Peyer's patch (tissue), 4 donors: ENCODE measurements at regions not wholly inside any gene's neighbourhood (a gene's known extent, or its start where the extent isn't known, plus 50 kb on each side); places are given as distances from the start of the nearest gene placed in this dataset.
"Not testable (repeated sequence)": the region's sequence is repeated elsewhere in the genome, so short reads cannot be mapped to it uniquely, and the experiment has no call there.

Source experiments
- DNase-seq, 3 donors: peaks; one replicate each; pipeline ENCODE4 v3.0.0-alpha.2; 2017 to 2019
- H3K27ac ChIP-seq, 4 donors: fragments of 200-600 bp; sonication (generic); one replicate each; pipeline ENCODE4 v1.5.1; 2016 to 2019
- H3K27me3 ChIP-seq, 2 donors: fragments of 200-600 bp; sonication (generic); one replicate each; pipeline ENCODE4 v1.5.1; 2019
- H3K36me3 ChIP-seq, 3 donors: fragments of 200-600 bp; sonication (generic); one replicate each; pipeline ENCODE4 v1.5.1; 2016 to 2019
- H3K4me1 ChIP-seq, 4 donors: fragments of 200-600 bp; sonication (generic); one replicate each; pipeline ENCODE4 v1.5.1; 2016 to 2019
- H3K4me3 ChIP-seq, 4 donors: fragments of 200-600 bp; sonication (generic); 1 replicate in 3 of 4; 2 replicates in 1 of 4; pipeline ENCODE4 v1.5.1; 2016 to 2019; ENCODE audit warnings: mild to moderate bottlenecking in 1 of 4
- H3K9me3 ChIP-seq, 4 donors: fragments of 200-600 bp; sonication (generic); one replicate each; pipeline ENCODE4 v1.5.1; 2016 to 2019; ENCODE audit warnings: mild to moderate bottlenecking in 1 of 4
- CTCF ChIP-seq, 6 experiments: fragments of 450-650 bp in 4 of 6; fragments of 200-600 bp in 2 of 6; sonication (generic) in 1 of 6; IDR thresholded peaks; one replicate each; pipeline ENCODE4 v1.5.1; 2017 to 2019; ENCODE audit warnings: antibody characterized with exemption in 6 of 6, mild to moderate bottlenecking in 3 of 6, moderate library complexity in 1 of 6
- POLR2A ChIP-seq, 2 donors: fragments of 450-650 bp; IDR thresholded peaks; one replicate each; pipeline ENCODE4 v1.5.1; 2017; ENCODE audit warnings: antibody characterized with exemption in 2 of 2, mild to moderate bottlenecking in 2 of 2, moderate library complexity in 2 of 2

DNA sequence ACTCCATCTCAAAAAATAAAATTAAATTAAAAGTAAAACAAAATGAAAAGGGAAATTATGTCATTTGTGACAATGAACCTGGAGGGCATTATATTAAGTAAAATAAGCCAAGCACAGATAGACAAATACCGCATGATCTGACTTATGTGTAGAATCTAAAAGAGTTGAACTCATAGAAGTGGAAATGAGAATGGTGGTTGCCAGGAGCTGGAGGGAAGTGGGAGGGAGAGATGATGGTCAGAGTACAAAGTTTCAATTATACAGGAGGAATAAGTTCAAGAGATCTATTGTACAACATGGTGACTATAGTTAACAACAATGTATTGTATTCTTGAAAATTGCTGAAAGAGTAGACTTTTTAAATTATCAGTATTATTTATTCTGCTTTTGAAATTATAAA is 183.4 kb downstream of the ID4 start:
- H3K4me1 ChIP-seq: peaks cover 0 to 3% (median 0%) of the 10 kb centered on the region in 4 donors
- no peak for TF ChIP-seq CTCF (IDR thresholded peaks at IDR 0.05)
- no peak for TF ChIP-seq POLR2A (IDR thresholded peaks at IDR 0.05)
- no peak for DNase-seq
- no peaks in the 10 kb centered on the region for H3K9me3 ChIP-seq
- no peak overlapping the region for H3K27ac ChIP-seq
- no peaks in the 10 kb centered on the region for H3K36me3 ChIP-seq
- no peak overlapping the region for H3K4me3 ChIP-seq
- H3K27me3 ChIP-seq: no peaks in the 10 kb centered on the region

- H3K4me3 ChIP-seq: no peak overlapping the region
- TF ChIP-seq POLR2A (IDR thresholded peaks at IDR 0.05) (no peak), CTCF (IDR thresholded peaks at IDR 0.05) (no peak)
- no peak overlapping the region for H3K27ac ChIP-seq
- H3K4me1 ChIP-seq: peaks cover 0 to 3% (median 0%) of the 10 kb centered on the region in 4 donors
- H3K9me3 ChIP-seq: no peaks in the 10 kb centered on the region
- no peaks in the 10 kb centered on the region for H3K36me3 ChIP-seq
- H3K27me3 ChIP-seq: no peaks in the 10 kb centered on the region
- no peak for DNase-seq
These were observed 184.6 kb downstream of the ID4 start for GRCh38 chr6:20021795-20022194.

DNA sequence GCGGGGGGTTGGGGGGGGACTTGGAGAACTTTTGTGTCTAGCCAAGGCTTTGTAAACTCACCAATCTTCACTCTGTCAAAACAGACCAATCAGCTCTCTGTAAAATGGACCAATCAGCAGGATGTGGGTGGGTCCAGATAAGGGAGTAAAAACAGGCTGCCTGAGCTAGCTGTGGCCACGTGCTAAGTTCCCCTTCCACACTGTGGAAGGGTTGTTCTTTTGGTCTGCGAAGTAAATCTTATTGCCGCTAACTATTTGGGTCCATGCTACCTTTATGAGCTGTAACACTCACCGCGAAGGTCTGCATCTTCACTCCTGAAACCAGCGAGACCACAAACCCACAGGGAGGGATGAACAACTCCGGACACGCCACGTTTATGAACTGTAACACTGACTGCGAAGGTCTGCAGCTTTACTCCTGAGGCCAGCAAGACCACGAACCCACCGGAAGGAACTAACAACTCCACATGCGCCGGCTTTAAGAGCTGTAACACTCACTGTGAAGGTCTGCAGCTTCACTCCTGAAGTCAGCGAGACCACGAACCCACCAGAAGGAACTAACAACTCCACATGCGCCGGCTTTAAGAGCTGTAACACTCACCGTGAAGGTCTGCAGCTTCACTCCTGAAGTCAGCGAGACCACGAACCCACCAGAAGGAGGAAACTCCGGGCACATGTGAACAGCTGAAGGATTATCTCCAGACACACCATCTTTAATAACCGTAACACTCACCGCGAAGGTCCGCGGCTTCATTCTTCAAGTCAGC is 186.6 kb downstream of the ID4 start:
- not testable (repeated sequence) for H3K36me3 ChIP-seq, H3K9me3 ChIP-seq, H3K27me3 ChIP-seq, H3K27ac ChIP-seq, H3K4me1 ChIP-seq
- peak overlapping the region in 1 of 4 donors; percentile 18 for H3K4me3 ChIP-seq
- peak in 1 of 3 donors; percentile 48 for DNase-seq

DNA sequence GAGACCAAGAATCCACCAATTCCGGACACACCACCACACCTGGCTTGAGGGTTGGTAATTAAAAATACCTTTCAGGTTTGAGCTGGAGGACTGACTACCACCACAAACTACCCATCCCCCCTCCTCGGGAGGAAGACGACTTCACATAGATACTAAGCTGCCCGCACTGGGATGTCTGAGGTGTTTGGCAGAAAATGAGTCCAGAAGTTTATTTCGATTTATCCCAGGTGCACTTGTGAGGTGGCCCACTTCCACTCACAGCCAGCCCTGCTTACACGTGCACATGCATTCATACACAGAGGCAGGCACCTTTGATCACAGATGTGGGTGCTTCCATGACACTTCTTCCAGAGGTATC is 187.1 kb downstream of the ID4 start:
- H3K9me3 ChIP-seq: no peaks in the 10 kb centered on the region
- no peaks in the 10 kb centered on the region for H3K36me3 ChIP-seq
- H3K27me3 ChIP-seq: no peaks in the 10 kb centered on the region
- DNase-seq: no peak
- H3K4me1 ChIP-seq: peaks cover 0 to 3% (median 0%) of the 10 kb centered on the region in 4 donors
- peak overlapping the region in 1 of 4 donors; percentile 18 for H3K4me3 ChIP-seq
- no peak overlapping the region for H3K27ac ChIP-seq
- TF ChIP-seq CTCF (IDR thresholded peaks at IDR 0.05) (no peak), POLR2A (IDR thresholded peaks at IDR 0.05) (no peak)

DNA sequence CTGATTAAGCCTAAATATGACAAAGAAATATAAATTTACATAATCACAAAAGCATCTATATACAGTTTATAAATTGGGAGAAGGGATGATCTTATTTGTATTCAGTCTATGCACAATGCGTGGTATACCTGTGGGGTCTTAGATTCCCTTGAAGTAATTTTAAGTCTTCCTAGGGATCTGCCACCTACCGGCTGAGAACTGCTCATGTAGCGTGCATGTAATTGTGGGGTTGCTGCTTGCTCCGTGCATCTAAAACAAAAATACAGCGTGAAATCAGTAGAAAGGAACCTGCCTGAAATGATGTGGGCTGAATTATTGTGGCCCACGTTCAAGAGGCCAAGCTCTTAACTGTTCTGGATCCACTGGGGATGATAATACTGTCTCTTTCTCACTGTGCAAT is 187.3 kb downstream of the MBOAT1 start:
- no peaks in the 10 kb centered on the region for H3K36me3 ChIP-seq
- TF ChIP-seq CTCF (IDR thresholded peaks at IDR 0.05) (no peak), POLR2A (IDR thresholded peaks at IDR 0.05) (no peak)
- no peaks in the 10 kb centered on the region for H3K9me3 ChIP-seq
- no peaks in the 10 kb centered on the region for H3K27me3 ChIP-seq
- DNase-seq: no peak
- H3K4me3 ChIP-seq: no peak overlapping the region
- no peak overlapping the region for H3K27ac ChIP-seq
- peaks cover 0 to 3% (median 0%) of the 10 kb centered on the region in 4 donors for H3K4me1 ChIP-seq

DNA sequence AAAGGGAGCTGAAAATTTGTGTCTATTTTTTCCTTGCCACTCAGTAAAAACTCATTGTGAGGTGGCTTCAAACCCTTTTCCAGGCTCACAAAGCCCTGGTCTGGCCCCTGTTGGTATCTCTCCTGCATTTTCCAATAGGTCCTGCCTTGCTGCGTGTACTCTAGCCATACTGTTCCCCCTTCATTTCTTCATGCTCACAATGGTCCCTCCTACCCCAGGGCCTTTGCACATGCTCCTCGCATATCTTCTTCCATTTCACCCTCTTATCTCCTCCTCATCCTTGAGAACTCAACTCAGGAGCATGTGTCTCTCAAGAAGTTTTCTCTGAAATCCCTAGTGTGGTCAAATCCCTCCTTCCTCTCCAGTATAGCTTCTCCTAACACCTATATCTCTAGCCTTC is 186.6 kb downstream of the MBOAT1 start:
- no peaks in the 10 kb centered on the region for H3K9me3 ChIP-seq
- H3K27ac ChIP-seq: no peak overlapping the region
- no peaks in the 10 kb centered on the region for H3K36me3 ChIP-seq
- peaks cover 0 to 3% (median 0%) of the 10 kb centered on the region in 4 donors for H3K4me1 ChIP-seq
- DNase-seq: no peak
- H3K4me3 ChIP-seq: no peak overlapping the region
- TF ChIP-seq POLR2A (IDR thresholded peaks at IDR 0.05): no peak
- H3K27me3 ChIP-seq: no peaks in the 10 kb centered on the region

DNA sequence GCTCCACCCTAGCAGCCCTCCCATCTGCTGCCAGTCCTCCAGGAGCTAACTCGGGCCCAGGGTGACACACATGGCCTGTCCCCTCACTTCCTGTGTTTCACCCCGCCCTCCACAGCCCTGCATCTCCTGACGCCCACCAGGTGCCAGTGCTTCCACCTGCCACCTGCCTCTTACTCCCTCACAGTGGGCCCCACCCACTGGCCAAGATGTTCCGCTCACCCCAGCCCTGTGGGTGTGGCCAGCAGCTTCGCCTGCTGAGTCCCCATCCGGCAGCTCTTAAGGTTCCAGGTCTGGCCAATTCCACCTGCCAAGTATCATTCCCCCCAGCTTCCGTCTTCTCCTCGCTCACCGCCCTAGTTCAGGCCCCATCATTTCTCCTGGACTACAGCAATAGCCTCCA is 184.1 kb downstream of the MBOAT1 start:
- Histone ChIP-seq H3K27me3 (no peaks in the 10 kb centered on the region), H3K27ac (no peak overlapping the region), H3K4me1 (peaks cover 0 to 3% (median 0%) of the 10 kb centered on the region in 4 donors), H3K9me3 (no peaks in the 10 kb centered on the region), H3K36me3 (no peaks in the 10 kb centered on the region), H3K4me3 (no peak overlapping the region)
- DNase-seq: peak in 1 of 3 donors; percentile 52
- TF ChIP-seq CTCF (IDR thresholded peaks at IDR 0.05) (no peak), POLR2A (IDR thresholded peaks at IDR 0.05) (no peak)
